ENCODE measurements at regions not wholly inside any gene's neighbourhood (a gene's known extent, or its start where the extent isn't known, plus 50 kb on each side); places are given as distances from the start of the nearest gene placed in this dataset.

DNA sequence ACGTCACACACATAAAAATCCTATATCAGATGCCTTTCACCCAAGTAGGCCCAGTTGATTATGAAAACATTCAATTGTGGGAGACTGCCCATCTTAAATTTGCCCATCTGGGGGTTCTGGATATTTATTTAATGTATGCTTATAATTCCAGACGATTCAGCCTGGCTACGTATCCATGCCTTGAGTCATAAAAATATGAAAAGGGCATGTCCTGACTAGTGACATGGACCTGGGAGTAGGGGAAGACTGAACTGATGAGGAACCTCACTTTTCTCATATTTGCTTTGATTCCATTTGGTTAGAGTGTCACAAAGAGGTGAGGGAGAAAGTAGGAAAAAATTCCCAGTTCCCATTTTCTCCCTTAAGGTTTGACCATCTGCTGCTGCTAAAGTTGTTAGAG, 122.5 kb upstream of the GNAO1 start:
- no peaks in the 10 kb centered on the region for H3K27me3 ChIP-seq
- WGBS, 2 donors, result 83 to 89% methylated on average over 3 of the region's 3 CpGs
- intact Hi-C loops (cut with DNase I; ENCODE audit: low total_unique reads), result no loop called here
- no peaks in the 10 kb centered on the region for H3K4me1 ChIP-seq
- H3K36me3 ChIP-seq (ENCODE audit: low read depth, missing control alignments), result no peaks in the 10 kb centered on the region
- no peak overlapping the region for H3K4me3 ChIP-seq
- H3K9me3 ChIP-seq, result no peaks in the 10 kb centered on the region
- H3K27ac ChIP-seq, result no peak overlapping the region
- no peak for DNase-seq
- no peak for TF ChIP-seq POLR2A (IDR thresholded peaks at IDR 0.05)
- TF ChIP-seq, protein P1, sequence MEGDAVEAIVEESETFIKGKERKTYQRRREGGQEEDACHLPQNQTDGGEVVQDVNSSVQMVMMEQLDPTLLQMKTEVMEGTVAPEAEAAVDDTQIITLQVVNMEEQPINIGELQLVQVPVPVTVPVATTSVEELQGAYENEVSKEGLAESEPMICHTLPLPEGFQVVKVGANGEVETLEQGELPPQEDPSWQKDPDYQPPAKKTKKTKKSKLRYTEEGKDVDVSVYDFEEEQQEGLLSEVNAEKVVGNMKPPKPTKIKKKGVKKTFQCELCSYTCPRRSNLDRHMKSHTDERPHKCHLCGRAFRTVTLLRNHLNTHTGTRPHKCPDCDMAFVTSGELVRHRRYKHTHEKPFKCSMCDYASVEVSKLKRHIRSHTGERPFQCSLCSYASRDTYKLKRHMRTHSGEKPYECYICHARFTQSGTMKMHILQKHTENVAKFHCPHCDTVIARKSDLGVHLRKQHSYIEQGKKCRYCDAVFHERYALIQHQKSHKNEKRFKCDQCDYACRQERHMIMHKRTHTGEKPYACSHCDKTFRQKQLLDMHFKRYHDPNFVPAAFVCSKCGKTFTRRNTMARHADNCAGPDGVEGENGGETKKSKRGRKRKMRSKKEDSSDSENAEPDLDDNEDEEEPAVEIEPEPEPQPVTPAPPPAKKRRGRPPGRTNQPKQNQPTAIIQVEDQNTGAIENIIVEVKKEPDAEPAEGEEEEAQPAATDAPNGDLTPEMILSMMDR (IDR thresholded peaks at IDR 0.05), result no peak

GRCh38 chr16:56068314-56068713, 123.0 kb upstream of the GNAO1 start:
- no peak for TF ChIP-seq POLR2A (IDR thresholded peaks at IDR 0.05)
- TF ChIP-seq, protein P1 (IDR thresholded peaks at IDR 0.05), result no peak
- no peak for DNase-seq
- 76 to 90% methylated on average over 2 of the region's 2 CpGs for WGBS, 2 donors
- intact Hi-C loops (cut with DNase I; ENCODE audit: low total_unique reads), result no loop called here
- Histone ChIP-seq H3K9me3 (no peaks in the 10 kb centered on the region), H3K27me3 (no peaks in the 10 kb centered on the region), H3K27ac (no peak overlapping the region), H3K36me3 (ENCODE audit: low read depth, missing control alignments) (no peaks in the 10 kb centered on the region), H3K4me1 (no peaks in the 10 kb centered on the region), H3K4me3 (no peak overlapping the region)

DNA sequence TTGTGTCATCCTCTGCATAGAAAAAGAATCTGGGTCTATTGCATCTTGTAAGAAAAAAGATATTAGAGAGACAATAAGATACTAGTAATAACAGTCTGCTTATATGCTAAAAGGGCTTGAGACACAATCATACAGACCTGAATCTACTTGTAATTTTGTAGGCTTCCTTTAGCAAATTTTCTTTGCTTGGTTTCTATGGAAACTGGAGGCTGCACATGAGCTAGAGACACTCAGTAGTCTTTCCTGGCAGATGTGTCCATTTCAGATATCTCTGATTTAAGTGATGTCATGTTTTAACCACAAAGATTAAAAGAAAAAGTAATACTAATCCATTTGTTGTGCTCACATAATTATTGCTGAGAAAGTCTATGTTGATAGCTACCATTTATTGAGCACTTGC, 123.9 kb upstream of the GNAO1 start:
- Histone ChIP-seq H3K4me1 (no peaks in the 10 kb centered on the region), H3K36me3 (ENCODE audit: low read depth, missing control alignments) (no peaks in the 10 kb centered on the region), H3K4me3 (no peak overlapping the region), H3K9me3 (no peaks in the 10 kb centered on the region), H3K27me3 (no peaks in the 10 kb centered on the region), H3K27ac (no peak overlapping the region)
- DNase-seq, result no peak
- TF ChIP-seq, protein P1 (IDR thresholded peaks at IDR 0.05), result no peak
- TF ChIP-seq POLR2A (IDR thresholded peaks at IDR 0.05), result no peak
- intact Hi-C loops (cut with DNase I; ENCODE audit: low total_unique reads), result no loop called here

- H3K4me1 ChIP-seq, result no peaks in the 10 kb centered on the region
- H3K4me3 ChIP-seq, result no peak overlapping the region
- H3K27me3 ChIP-seq, result no peaks in the 10 kb centered on the region
- intact Hi-C loops (cut with DNase I; ENCODE audit: low total_unique reads), result no loop called here
- H3K27ac ChIP-seq, result no peak overlapping the region
- H3K36me3 ChIP-seq (ENCODE audit: low read depth, missing control alignments), result no peaks in the 10 kb centered on the region
- no peaks in the 10 kb centered on the region for H3K9me3 ChIP-seq
- no peak for TF ChIP-seq POLR2A (IDR thresholded peaks at IDR 0.05)
- TF ChIP-seq, protein P1 (IDR thresholded peaks at IDR 0.05), result no peak
- no peak for DNase-seq
These were observed 124.7 kb upstream of the GNAO1 start for GRCh38 chr16:56066617-56067016.

DNA sequence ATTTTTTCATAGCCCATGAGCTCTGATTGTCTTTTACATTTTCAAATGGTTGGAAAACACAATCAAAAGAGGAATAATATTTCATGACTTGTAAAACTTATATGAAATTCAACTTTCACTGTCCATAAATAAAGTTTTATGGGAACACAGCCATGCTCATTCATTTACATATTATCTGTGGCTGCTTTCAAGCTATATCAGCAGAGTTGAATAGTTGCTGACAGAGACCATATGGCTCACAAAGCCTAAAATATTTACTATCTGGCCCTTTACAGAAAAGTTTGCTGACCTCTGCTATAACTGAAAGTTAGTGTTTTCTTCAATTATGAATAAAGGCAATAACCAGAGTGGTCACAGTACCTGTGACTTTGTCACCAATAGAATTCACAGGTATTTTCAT, 128.2 kb upstream of the GNAO1 start:
- H3K27me3 ChIP-seq, result no peaks in the 10 kb centered on the region
- TF ChIP-seq, protein P1 (IDR thresholded peaks at IDR 0.05), result no peak
- TF ChIP-seq POLR2A (IDR thresholded peaks at IDR 0.05), result no peak
- no peaks in the 10 kb centered on the region for H3K9me3 ChIP-seq
- intact Hi-C loops (cut with DNase I; ENCODE audit: low total_unique reads), result no loop called here
- H3K4me3 ChIP-seq, result no peak overlapping the region
- H3K4me1 ChIP-seq, result no peaks in the 10 kb centered on the region
- no peak overlapping the region for H3K27ac ChIP-seq
- no peaks in the 10 kb centered on the region for H3K36me3 ChIP-seq (ENCODE audit: low read depth, missing control alignments)
- no peak for DNase-seq
